Lung microvascular endothelial cell (primary cell): ENCODE measurements at regions not wholly inside any gene's neighbourhood (a gene's known extent, or its start where the extent isn't known, plus 50 kb on each side); places are given as distances from the start of the nearest gene placed in this dataset.
A peak's percentile ranks its signal among the peaks of the same experiment; 100 is the strongest.

Experiments
- DNase-seq, 2 donors: peaks; one replicate each; pipeline versions ENCODE4 v3.0.0 to v3.0.0-alpha.2; 2010; ENCODE audit warnings: low read depth in 2 of 2

DNA sequence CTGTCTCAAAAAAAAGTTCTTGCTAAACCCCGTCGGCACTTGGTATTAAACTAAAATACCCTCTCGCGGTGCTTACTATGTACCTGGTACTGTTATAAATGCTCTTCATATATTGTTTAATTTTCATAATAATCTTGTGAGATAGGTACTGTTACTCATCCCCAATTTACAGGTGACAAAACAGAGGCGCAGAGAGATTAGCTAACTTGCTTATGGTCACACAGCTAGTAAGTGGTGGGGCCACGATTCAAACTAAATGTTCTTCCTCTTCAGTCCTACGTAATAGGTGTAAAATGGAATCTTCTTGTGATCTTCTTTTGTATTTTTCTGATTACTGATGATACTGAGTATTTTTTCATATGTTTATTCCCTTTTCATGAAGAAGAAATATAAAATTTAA, 51.3 kb downstream of the TET3 start:
- no peak for DNase-seq

DNA sequence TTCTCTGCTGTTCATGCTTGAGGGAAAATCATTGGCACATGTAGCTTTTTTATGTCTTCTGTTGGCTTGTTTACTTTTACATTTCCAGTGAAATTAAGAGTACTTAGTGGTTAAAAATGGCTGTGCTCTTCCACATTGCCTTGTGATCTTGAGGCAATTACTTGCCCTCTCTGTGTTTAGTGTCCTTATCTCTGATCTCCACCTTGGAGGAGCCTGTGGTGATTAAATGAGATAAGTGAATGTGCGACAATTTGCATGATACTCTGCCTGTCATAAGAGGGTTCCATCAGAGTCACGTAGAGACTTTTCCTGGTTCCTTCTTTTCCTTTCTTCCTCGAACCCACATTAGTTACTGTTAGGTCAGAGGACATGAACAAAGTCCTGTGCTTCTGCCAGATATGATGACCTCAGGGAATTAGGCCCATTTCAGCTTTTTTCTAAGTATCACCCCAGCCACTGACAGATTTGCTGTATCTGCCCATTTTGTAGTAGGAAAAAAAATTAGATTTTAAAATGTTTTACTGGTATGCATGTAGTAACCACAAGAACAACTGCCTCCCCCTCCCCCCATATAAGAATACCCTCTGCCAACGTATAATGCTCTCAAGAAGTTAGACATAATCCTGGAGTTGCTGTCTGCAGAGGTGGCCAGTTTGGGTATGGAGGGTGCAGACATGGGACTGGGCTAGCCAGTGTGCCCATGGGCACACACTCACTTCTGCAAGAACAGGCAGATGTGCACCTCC, 51.9 kb downstream of the TET3 start:
- no peak for DNase-seq

DNA sequence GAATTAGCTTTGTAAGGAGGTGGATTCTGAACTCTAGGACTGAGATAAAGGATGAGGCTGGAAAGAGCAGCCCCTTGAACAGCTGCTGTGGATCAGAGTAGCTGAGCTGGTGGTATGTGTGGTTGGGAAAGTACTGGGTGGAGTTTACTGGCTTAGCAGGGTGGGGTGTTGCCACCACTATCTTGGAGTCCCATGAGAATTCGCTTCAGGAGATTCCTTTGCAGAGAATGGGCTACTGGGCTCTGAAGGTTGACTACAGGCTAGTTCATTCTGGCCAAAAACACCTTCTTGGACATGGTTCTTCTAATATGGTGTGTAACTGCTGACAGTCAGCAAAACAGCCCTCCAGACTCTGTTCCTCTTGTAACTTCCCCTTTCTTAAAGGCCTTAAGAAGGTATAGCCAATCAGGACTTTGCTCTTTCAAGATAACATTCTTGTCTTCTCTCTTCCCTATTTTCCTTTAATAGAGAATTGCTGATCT, 52.7 kb downstream of the TET3 start:
- DNase-seq: no peak

DNA sequence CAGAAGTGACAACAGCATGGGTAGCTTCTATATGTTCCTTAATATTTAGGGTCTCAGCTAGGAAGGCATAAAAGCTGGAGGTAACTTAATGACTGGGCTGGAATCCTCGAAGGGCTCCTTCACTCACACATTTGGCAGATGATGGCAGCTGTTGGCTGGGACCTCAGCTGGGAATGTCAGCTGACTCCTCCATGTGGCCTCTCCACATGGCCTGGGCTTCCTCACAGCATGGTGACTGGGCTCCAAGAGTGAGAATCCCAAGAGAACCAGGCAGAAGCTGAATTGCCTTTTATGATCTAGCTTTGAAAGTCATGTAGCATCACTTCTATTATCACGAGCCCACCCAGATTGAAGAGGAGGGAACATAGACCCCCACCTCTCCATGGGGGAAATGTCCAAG, 54.9 kb downstream of the TET3 start:
- DNase-seq: no peak

DNA sequence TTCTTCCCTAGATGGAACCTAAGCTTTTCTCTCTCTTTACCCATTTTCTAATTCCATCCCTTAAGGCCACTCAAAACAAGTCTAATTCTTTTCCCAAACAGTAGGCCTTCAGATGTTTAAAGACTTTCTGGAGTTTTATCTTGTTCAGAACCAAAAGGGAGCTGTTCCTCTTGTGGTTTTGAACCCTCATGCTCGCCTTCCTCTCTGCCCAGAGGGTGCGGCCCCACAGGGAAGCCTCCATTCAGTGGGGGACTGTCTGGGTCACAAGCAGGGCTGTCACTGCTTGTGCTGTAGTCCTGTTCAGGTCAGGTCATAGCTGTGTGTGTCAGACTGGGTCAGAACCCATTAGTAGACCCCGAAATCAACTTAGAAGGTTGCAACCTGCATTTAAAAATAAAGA, 56.5 kb downstream of the TET3 start:
- no peak for DNase-seq

DNA sequence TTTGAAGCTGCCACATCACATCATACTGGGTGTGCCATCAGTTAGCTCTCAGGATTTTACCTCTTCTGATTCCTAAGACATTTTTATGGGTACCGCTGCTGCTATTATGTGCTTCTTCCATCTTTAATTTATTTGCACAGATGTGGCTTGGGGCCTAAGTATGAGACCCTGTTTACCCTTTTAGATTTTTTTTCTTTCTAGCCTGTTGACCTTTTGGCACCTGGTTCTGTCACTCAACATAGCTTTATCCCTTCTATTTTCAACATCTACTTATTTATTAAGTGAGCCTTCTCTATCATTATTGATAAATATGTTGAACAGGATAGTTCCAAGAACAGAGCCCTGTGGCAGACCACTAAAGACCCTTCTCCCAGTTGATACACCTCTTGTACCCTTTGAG, 57.0 kb downstream of the TET3 start:
- no peak for DNase-seq

DNA sequence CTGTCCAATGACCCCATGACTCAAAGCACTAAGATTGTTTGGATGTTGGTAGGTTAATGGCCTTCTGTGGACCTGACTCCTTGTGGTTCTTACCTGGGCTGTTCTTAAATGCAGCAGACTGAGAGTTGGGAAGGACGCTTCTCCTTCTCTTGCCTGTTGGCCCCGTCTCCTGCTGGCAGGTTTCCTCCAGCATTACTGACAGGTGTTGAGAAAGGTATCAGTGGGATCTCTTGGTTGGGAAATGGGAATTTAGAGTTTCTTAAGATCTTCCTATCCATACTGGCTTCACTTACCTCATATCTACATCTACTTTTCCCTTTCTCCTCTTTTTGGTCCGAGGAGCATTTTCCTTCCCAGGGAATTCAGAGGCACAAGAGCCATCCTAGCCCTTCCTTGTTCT, 57.9 kb downstream of the TET3 start:
- DNase-seq: no peak

DNA sequence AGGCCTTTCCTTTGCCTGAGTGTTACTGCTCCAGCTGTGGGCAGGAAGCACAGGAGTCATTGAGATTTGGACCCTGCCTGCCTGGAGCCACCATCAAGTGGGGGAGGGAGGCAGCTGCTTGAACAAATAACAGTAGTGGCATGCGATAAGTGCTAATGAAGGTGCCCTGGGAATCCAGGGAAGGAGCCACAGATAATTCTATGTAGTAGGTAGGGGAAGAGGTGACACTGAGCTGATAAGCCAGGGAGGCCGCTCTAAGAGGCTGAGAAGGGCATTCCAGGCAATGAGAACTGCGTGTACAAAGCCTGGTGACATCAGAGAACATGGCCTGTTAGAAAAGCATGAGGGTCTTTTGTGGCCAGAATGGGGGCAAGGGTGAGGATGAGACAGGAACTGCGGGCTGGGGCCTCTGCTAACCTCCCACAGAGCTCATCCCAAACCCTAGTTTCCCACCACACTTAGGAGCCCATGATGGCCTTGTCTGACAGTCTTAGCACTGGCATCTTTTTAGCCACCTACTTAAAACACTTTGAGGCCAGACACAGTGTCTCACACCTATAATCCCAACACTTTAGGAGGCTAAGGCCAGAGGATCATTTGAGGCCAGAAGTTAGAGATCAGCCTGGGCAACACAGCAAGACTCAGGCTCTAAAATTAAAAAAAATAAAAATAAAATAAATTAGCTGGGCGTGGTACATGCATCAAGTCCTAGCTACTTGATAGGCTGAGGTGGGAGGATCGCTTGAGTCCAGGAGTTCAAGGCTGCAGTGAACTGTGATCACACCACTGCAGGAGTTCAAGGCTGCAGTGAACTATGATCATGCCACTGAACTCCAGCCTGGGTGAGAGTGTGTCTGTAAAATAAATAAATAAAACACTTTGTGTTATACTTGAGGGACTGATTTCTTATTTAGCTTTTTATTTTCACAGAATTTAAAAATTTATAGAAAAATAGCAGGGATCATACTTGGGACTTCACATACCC, 58.9 kb downstream of the TET3 start:
- DNase-seq: no peak

DNA sequence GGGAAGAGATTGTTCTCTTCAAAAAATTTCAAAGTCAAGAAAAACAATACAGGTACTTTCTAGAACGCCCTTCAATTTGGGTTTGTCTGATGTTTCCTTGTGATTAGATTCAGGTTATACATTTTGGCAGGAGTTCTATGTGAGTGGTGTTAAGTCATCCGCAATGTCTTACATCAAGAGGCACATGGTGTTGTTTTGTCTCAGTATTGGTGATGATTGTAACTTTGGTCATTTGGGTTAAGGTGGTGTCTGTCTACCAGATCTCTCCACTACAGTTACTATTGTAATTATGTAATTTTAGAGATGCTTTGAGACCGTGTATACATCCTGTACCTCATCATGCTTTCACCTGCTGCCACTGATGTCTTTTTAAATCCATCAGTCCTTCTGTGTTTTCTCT, 60.3 kb downstream of the TET3 start:
- DNase-seq: no peak

DNA sequence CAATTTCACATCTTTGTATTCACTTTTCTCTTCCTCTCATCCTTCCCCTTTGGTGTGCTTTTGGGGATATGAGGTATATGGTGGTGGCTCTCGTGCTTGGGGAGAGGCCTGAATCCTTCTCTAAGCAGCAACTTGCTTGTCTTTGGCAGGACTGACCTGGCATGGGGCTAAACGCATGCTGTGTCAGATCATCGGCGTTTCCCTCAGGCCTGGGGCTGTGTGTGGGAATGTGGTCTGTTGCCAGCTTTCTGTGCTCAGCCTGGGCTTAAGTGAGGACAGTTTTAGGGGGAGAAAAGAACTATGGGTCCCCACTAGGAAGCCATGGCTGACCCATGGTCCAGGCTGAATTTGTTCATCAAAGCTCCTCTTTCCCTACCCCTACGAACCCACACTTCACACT, 60.7 kb downstream of the TET3 start:
- peak in 1 of 2 donors; percentile 14 for DNase-seq

DNA sequence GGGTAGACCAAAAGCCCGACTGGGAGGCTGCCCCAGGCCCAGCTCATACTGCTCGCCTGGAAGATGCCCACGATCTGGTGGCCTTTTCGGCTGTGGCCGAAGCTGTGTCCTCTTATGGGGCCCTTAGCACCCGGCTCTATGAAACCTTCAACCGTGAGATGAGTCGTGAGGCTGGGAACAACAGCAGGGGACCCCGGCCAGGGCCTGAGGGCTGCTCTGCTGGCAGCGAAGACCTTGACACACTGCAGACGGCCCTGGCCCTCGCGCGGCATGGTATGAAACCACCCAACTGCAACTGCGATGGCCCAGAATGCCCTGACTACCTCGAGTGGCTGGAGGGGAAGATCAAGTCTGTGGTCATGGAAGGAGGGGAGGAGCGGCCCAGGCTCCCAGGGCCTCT, 61.7 kb downstream of the TET3 start:
- no peak for DNase-seq

DNA sequence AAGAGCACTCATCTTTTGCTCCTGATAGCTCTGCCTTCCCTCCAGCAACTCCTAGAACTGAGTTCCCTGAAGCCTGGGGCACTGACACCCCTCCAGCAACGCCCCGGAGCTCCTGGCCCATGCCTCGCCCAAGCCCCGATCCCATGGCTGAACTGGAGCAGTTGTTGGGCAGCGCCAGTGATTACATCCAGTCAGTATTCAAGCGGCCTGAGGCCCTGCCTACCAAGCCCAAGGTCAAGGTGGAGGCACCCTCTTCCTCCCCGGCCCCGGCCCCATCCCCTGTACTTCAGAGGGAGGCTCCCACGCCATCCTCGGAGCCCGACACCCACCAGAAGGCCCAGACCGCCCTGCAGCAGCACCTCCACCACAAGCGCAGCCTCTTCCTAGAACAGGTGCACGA, 62.4 kb downstream of the TET3 start:
- no peak for DNase-seq

DNA sequence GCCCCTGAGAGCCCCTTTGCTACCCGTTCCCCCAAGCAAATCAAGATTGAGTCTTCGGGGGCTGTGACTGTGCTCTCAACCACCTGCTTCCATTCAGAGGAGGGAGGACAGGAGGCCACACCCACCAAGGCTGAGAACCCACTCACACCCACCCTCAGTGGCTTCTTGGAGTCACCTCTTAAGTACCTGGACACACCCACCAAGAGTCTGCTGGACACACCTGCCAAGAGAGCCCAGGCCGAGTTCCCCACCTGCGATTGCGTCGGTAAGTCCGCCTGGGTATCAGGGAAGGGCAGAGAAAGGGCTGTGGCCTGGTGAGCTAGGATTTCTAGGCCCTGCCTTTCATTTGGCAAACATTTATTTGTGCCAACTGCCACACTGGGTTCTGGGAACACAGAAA, 63.4 kb downstream of the TET3 start:
- no peak for DNase-seq

DNA sequence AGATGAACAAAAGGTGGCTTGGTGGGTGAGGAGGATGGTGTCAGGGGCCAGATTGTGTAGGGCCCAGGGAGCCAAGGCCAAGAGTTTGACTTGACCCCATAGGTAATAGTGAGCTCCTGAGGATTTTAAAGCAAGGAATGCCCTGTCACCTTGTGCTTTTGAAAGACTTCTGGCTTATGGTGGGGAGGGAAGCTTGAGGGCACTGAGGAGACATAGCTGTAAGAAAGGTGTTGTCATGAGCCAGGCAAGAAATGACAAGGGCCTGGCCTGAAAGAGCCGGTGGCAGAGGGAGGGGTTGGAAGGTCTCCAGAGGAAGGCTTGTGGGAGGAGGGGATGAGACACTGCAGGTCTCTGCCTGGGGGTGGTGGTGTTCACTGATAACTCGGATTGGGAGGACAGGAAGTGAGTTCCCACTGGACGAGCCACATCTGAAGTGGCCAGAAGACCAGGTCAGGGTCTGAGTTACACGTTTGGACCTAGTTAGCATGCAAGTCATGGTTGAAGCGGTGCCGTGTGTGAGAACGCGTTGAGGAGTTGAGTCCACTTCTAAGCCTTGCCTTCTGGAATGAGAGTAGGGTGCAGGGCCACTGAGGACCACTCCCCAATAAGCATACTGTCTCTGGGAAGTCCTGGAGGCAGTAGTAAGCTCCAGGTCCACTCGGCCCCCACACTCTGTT, 64.3 kb downstream of the TET3 start:
- no peak for DNase-seq

DNA sequence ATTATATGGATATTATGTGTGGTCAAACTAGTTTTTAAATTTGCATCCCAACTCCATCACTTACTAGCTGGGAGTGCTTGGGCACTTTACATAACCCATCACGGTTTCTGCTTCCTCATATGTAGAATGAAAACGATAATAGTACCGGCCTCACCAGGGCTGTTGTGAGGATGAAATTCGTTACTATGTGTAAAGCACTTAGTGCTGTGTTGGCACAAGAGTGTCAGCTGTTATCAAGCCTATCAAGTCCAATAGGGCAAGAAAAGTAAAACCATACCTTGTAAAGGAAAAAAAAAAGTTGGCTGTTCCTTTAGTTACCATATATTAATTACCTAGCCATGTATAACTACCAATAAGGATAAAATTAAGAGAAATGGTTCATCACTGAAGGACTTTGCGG, 65.4 kb downstream of the TET3 start:
- no peak for DNase-seq

DNA sequence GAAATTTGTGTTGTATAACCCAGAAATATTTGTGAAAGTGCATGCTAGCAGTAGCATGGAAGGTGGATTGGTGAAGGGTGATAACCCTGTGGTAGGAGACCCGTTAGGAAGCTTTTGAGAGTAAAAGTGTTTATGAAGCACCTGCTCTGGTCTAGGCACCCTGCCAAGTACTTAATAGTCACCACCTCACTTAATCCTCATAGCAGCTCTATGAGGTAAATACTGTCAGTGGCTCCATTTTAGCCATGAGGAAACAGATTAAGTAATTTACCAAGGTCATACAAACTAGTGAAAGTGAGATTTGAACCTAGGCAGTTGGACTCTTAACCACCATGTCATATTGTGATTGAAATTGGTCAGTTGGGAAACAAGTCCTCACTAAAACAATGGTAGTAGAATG, 66.8 kb downstream of the TET3 start:
- DNase-seq: no peak

DNA sequence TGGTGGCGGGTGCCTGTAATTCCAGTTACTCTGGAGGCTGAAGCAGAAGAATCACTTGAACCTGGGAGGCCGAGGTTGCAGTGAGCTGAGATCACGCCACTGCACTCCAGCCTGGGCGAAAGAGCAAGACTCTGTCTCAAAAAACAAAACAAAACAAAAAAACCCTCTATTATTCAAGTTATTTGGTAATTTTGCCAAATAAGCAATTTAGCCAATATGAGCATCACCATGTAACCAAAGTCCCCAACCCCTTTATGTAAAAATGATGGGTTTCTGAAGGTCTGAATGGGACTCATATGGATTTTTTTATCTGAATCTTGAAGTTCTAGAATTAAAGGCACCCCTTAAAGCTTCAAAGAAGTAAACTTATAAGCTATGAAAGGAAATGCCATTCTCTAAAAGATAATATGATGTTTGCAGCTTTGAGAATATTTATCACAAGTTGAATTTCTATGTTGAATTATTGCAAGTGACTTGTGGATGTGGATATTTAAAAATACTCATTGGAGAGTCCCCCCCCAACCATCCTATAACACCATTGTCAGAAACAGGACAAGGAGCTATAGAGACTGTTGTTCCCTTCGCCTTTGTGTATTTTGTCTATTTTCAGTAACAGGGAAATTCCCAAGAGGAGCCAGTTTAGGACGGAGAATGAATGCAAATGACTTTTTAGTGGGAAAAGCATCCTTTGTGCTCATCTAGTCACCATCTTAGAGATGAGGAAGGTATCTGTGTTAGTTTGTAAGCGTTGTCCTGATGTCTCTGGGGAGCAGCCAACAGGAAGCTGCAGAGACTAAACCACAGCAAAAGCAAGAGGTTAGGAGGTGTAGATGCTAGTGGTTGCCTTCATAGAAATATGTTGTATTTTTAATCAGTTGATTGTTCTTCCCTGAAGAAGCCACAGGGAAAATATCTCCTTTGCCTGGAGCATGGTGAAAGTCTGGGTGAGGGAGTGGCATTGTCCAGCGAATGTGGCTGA, 68.3 kb downstream of the TET3 start:
- DNase-seq: no peak

DNA sequence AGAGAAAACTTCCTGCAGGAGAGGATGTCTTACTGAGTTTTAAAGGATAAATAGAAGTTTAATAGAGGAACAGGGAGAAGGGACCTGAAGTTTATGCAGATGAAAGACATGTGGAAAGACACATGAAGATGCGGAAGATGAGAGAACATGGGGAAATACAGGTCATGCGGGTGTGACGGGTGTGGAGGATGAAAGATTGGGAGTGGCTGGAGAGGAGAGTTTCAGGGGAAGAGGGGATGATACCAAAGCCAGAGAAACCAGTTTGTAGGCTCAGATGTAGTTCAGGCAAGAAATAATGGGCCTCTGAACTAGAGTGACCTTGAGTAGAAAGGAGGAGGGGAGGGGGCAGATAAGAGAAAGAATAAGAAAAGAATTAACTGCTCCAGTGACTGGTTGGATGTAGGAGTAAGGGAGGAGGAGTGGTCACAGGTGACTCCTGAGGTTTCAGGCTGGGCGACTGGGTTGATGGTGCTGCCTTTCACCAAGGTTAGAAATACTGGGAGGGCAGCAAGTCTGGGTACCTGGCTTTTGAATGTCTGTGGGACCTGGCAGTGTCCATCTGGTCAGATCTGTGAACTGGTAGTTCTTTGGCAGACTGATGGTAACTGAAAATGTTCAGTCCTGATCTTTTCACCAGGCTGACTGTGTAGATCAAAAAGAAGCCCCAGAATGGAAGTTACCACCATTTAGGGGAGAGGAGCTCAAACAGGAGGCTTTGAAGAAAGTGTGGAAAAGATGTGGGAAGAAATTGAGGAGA, 69.4 kb downstream of the TET3 start:
- no peak for DNase-seq

DNA sequence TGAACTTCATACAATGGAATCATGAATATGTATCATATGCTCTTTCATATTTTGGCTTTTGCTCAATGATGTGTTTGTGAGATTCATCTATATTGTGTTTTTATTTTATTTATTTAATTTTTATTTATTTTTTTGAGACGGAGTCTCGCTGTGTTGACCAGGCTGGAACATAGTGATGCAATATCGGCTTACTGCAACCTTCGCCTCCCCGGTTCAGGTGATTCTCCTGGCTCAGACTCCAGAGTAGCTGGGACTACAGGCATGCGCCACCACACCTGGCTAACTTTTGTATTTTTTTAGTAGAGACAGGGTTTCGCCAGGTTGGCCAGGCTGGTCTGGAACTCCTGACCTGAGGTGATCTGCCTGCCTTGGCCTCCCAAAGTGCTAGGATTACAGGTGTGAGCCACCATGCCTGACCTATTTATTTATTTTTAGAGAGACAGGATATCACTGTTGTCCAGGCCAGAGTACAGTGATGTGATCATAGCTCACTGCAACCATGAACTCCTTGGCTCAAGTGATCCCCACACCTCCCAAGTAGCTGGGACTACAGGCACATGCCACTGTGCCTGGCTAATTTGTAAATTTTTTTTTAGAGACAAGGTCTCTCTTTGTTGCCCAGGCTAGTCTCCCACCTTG, 74.5 kb downstream of the TET3 start:
- DNase-seq: no peak

DNA sequence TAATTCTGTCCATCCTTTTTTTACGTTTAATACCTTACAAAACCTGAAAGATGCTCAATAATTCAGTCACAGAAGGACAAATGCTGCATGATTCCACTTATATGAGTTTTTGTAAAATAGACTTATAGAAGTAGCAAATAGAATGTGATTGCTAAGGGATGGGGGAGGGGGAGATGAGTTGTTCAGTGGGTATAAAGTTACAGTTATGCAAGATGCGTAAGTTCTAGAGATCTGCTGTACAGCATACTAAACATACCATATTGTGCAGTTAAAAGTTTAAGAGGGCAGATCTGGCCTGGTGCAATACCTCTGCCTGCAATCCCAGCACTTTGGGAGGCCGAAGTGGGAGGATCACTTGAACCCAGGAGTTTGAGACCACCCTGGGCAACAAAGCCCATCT, 78.8 kb downstream of the TET3 start:
- DNase-seq: no peak
